KG1 (cell line): ENCODE measurements at regions not wholly inside any gene's neighbourhood (a gene's known extent, or its start where the extent isn't known, plus 50 kb on each side); places are given as distances from the start of the nearest gene placed in this dataset.

Experiments used
- DNase-seq: peaks from one replicate; lab custom pipeline; 2025; lab: John Stamatoyannopoulos, UW

GRCh38 chr5:174336479-174336878, 291.0 kb downstream of the NSG2 start:
- DNase-seq = no peak

GRCh38 chr5:174337276-174338184, 292.0 kb downstream of the NSG2 start:
- no peak for DNase-seq

- no peak for DNase-seq
Observed at GRCh38 chr5:174338185-174339010, 292.9 kb downstream of the NSG2 start.

GRCh38 chr5:174339130-174339529, 293.6 kb downstream of the NSG2 start:
- no peak for DNase-seq

GRCh38 chr5:174340226-174340625, 294.7 kb downstream of the NSG2 start:
- DNase-seq = no peak

- no peak for DNase-seq
Observed at GRCh38 chr5:174342696-174343095, 297.2 kb downstream of the NSG2 start.

- no peak for DNase-seq
Observed at GRCh38 chr5:174343826-174344225, 298.3 kb downstream of the NSG2 start.

GRCh38 chr5:174344335-174344734, 298.8 kb downstream of the NSG2 start:
- DNase-seq = no peak

GRCh38 chr5:174347183-174347582, 301.7 kb downstream of the NSG2 start:
- DNase-seq = no peak

GRCh38 chr5:174348311-174348981, 302.9 kb downstream of the NSG2 start:
- no peak for DNase-seq

GRCh38 chr5:174352681-174353080, 307.2 kb downstream of the NSG2 start:
- DNase-seq = no peak

GRCh38 chr5:174354571-174354970, 309.1 kb downstream of the NSG2 start:
- DNase-seq = no peak

GRCh38 chr5:174355208-174355612, 309.7 kb downstream of the NSG2 start:
- peak; percentile 24 for DNase-seq

- no peak for DNase-seq
Observed at GRCh38 chr5:174355995-174356394, 310.5 kb downstream of the NSG2 start.

GRCh38 chr5:174356536-174356935, 311.0 kb downstream of the NSG2 start:
- no peak for DNase-seq

GRCh38 chr5:174358276-174358675, 312.8 kb downstream of the NSG2 start:
- no peak for DNase-seq

- DNase-seq = no peak
Observed at GRCh38 chr5:174359071-174359470, 313.6 kb downstream of the NSG2 start.

- no peak for DNase-seq
Observed at GRCh38 chr5:174362514-174362913, 317.0 kb downstream of the NSG2 start.

- DNase-seq = no peak
Observed at GRCh38 chr5:174363934-174364333, 318.4 kb downstream of the NSG2 start.

- DNase-seq = no peak
Observed at GRCh38 chr5:174364676-174365075, 319.2 kb downstream of the NSG2 start.

- DNase-seq = no peak
Observed at GRCh38 chr5:174371600-174372094, 326.1 kb downstream of the NSG2 start.

GRCh38 chr5:174374206-174374605, 328.7 kb downstream of the NSG2 start:
- DNase-seq = no peak
